22Rv1 (cell line): ENCODE measurements at regions not wholly inside any gene's neighbourhood (a gene's known extent, or its start where the extent isn't known, plus 50 kb on each side); places are given as distances from the start of the nearest gene placed in this dataset.

Experiments
- H3K27ac ChIP-seq: fragments of 450-650 bp; 2 replicates; pipeline ENCODE4 v1.5.1; 2017
- ZFX ChIP-seq: fragments of 450-650 bp; IDR thresholded peaks from 2 replicates; pipeline ENCODE4 v1.6.1; 2017; ENCODE audit warnings: antibody characterized with exemption, borderline replicate concordance
- TF ChIP-seq, protein P1 (sequence below): fragments of 450-650 bp; IDR thresholded peaks from 2 replicates; pipeline ENCODE4 v1.5.1; 2017; ENCODE audit warnings: mild to moderate bottlenecking

DNA sequence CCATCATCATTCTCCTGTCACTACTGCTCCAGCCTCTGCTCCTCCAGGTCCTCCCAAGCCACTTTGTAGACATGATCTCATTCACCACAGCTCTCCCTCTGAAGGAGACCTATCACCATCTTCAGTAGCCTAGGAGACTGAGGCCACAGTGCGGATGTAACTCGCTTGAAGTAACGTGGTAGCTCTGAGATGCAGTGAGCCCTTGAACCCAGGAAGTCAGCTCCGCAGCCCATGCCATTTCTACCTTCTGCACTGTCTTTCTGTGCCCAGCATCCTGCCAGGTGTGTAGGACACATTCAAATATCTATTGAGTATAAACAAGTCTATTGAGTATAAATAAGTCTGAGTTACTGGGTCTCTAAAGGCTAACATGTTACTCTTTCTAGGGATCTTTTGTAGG is 164.4 kb downstream of the CDH26 start:
- TF ChIP-seq ZFX, result no peak
- TF ChIP-seq, protein P1, sequence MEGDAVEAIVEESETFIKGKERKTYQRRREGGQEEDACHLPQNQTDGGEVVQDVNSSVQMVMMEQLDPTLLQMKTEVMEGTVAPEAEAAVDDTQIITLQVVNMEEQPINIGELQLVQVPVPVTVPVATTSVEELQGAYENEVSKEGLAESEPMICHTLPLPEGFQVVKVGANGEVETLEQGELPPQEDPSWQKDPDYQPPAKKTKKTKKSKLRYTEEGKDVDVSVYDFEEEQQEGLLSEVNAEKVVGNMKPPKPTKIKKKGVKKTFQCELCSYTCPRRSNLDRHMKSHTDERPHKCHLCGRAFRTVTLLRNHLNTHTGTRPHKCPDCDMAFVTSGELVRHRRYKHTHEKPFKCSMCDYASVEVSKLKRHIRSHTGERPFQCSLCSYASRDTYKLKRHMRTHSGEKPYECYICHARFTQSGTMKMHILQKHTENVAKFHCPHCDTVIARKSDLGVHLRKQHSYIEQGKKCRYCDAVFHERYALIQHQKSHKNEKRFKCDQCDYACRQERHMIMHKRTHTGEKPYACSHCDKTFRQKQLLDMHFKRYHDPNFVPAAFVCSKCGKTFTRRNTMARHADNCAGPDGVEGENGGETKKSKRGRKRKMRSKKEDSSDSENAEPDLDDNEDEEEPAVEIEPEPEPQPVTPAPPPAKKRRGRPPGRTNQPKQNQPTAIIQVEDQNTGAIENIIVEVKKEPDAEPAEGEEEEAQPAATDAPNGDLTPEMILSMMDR, result no peak
- H3K27ac ChIP-seq, result no peak overlapping the region

DNA sequence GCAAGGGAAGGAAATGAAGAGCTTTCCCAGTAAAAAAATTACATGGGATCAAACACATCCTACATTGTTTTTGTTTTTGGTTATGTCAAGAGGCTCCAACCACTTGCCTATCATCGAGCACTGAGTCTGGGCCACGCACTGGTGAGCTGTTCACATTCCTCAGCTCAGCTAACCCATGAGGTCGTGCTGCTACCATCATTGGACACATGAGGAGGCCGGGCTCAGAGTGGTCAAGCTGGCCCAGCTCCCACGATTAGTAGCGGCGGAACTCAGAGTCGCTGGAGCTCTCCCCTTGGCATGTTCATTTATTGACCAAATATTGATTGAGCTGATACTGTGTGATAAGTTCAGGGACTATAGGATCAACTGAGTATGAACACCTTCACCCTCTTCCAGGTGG is 164.9 kb downstream of the CDH26 start:
- H3K27ac ChIP-seq, result no peak overlapping the region
- TF ChIP-seq ZFX, result no peak

DNA sequence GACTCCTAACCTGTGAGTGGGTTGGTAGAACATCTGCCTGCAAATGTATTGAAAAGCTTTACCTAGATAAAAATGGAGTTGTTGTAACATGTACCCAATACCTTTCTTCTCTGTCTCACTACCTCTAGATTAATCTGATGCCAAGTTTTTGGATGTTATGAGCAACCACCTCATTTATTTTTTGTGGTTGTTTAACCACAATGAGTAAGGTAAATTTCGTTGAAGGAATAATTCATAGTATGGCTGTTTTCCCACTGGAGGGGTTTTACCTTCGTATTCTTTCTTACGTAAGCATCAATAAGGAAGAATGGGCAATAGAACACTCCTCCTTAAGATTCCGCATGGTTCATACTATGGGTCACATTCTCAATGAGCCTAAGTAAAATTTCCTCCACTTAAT is 165.4 kb downstream of the CDH26 start:
- H3K27ac ChIP-seq, result no peak overlapping the region
- TF ChIP-seq, protein P1, result no peak
- TF ChIP-seq ZFX, result no peak

DNA sequence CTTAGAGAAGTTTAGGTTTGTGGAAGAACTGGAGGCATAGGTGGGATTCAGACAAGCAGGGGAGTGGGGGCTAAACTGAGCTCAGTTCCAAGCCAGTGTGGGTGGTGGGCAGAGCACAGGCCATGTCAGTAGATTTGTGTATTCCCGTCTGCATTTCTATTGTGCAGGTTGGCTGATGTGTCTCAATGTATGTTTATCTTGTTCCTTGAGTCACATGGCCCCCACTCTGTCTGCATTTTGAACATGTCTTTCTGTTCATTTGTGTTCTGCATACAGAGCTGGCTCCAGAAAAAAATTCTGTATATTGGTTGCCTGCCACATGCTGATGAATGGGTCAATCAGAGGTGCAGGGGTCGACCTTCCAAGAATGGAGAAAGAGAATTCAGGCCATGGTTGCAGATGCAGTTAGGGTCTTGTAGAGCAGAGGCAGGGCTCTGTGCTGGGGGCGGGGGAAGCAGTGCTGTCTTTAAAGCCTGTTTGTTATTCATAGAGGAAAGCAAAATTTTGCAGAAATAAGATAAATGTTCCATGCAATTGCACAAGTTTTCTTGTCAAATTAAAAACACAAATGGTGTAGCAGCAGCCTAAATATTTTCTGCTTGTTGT is 166.7 kb downstream of the CDH26 start:
- H3K27ac ChIP-seq, result no peak overlapping the region
- no peak for TF ChIP-seq ZFX
- TF ChIP-seq, protein P1, result no peak

DNA sequence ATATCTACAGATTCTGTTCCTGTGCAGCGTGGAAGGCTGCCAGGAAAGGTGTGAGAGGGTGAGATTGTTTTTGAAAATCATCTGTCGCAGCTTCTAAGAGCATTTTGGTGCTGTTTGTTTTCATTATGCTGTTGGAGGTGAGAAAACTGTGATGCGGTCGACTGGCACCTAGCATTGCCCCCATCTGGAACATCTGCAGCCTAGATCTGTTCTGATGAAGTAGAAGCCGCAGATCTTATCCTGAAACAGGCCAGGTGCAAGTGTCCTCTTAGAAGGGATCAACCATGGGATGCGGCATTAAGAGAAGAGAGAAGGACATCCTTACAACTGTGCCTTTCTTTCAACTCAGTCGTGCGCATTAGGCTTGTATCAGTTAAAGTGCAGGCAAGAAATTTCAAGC is 167.3 kb downstream of the CDH26 start:
- H3K27ac ChIP-seq, result no peak overlapping the region
- TF ChIP-seq ZFX, result no peak
- TF ChIP-seq, protein P1, result no peak

DNA sequence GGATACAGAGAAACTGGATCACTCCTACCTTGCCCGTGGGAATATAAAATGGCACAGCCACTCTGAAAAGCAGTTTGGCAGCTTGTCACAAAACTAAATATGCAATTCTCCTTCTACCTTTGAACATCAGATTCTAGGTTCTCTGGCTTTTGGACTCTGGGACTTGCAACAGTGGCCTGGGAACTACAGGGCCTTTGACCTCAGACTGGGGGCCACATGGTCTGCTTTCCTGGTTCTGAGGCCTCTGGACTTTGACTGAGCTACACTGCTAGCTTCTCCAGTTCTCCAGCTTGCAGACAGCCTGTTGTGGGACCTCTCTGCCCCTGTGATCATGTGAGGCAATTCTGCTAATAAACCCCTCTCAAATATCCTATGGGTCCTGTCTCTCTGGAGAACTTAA is 168.8 kb downstream of the CDH26 start:
- no peak for TF ChIP-seq ZFX
- TF ChIP-seq, protein P1, result no peak
- H3K27ac ChIP-seq, result no peak overlapping the region

DNA sequence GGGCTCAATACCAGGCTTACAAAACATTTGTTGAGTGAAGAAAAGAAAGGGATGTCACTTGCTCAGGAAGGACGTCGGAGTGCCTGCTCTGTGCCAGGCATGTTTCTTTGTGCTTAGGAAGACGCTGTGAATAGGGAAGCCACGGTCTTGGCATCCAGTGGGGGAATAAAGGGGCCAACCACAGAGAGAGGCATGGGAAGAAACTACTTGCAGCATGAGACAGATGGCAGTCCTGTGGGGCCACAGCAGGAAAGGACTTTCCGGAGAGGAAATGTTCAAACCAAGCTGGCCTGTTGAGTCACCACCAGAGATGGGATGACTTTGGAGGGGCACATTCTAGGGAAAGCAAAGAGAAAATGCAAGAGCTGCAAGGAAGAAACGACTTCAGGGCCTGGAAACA is 173.2 kb downstream of the CDH26 start:
- TF ChIP-seq, protein P1, result no peak
- no peak for TF ChIP-seq ZFX
- H3K27ac ChIP-seq, result no peak overlapping the region

DNA sequence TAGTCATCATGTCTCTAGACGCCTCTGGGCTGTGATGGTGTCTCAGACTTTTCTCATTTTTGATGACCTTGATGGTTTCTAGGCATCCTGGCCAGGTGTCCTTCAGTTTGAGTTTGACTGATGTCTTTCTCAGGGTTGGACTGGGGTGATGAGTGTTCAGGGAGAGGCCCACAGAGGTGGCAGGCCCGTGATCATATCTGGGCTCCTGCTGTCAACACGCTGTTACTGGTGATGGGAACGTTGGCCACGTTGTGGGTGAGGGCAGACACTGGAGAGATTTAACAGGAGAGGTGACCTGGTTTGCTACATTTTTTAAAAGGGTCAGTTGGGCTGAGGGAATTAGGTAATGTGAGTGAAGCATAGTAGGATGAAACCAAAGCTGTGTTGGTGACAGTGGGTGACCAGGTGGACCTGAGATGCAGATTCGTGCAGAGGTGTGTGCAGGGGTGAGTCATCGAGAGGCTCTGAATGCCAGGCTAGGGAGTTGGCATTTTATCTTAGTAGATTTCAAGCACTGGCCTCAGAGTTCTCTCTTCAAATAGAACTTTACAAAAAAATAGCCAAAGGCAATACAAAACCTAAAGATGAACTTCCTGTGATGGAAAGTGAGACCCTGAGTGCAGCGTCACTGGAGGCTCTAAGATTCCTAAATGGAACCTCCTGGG is 174.1 kb downstream of the CDH26 start:
- no peak overlapping the region for H3K27ac ChIP-seq
- TF ChIP-seq, protein P1, result no peak
- TF ChIP-seq ZFX, result no peak
